Anterior cingulate cortex (tissue), 58 donors: ENCODE measurements at regions not wholly inside any gene's neighbourhood (a gene's known extent, or its start where the extent isn't known, plus 50 kb on each side); places are given as distances from the start of the nearest gene placed in this dataset.

Experiments
- DNase-seq, 58 donors: peaks; one replicate each; lab custom pipeline; 2025; lab: John Stamatoyannopoulos, UW

GRCh38 chr14:78071016-78071549 lies 99.1 kb upstream of the NRXN3 start:
- DNase-seq = no peak

- DNase-seq = no peak
Measured at GRCh38 chr14:78073028-78073427, 97.1 kb upstream of the NRXN3 start.

DNA sequence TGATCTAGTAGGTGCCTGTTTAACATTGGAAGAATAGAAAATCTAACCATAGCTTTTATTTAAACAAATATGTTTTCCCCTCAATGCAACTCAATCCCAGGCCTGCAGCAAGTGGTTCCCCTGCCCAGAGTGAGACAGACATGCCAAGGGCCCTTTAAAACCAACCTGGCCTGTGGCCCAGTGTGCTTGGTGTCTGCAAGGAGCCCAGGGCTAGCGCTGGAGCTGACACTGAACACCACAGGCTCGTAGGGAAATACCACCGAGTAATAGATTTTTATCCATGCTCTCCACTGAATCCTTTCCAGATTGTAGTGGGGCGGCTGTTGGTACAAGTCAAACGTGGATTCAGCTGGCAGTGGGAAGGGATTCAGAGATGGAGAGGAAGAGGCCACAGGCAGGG lies 95.6 kb upstream of the NRXN3 start:
- DNase-seq = peak in 29 of 58 donors; percentile 1 to 46 (median 10)

GRCh38 chr14:78075033-78075432 lies 95.1 kb upstream of the NRXN3 start:
- DNase-seq = no peak

DNA sequence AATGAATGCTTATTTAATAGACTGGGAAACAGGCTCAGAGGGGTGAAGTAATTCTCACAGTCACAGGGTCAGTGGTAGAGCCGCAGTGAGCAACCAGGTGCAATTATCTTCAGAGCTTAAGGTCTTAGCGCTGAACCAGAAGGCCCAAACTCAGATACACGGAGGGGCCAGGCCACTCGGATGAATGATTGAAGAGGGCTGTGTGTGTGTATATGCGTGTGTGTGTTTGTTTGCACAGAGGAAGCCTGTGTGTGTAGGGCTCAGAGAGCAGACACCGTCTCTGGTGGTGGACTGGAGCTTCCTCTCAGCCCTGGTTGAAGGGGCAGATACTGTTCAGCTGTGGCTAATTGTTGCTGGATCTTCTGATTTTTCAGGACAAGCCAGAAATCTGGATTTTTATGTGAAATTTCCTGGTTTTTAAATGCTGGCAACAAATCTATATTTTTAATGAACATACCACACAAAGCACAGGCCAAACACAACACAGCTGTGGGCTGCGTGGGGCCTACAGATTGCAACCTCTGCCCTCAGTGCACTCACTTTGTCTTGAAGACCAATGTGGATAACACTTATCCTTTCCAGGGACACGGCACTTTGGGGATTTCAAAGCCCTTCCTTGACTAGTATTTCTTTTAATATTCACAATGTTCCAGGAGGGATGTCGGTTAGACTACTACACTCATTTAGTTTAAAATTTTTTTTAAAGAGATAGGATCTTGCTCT lies 94.5 kb upstream of the NRXN3 start:
- no peak for DNase-seq

- no peak for DNase-seq
Measured at GRCh38 chr14:78081245-78081644, 88.9 kb upstream of the NRXN3 start.

- DNase-seq = no peak
Measured at GRCh38 chr14:78083837-78084236, 86.3 kb upstream of the NRXN3 start.

DNA sequence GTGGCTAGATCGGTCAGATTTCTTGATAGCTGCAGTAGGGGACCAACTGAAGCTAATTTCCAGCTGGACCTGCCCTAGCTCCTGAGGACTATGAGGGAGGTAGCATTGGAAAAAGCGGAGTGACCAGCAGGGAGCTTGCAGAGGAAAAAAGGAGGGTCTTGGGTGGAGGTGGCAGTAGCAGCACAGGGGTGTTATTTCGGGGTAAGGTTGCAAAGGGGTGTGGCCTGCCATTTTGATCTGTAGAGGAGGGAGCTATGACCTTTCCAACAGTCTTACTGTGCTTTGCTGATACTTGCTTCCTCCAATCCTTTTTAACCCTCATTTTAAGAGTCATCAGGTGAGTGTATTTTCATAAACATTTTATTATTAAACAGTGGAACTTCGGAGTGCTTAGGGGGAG lies 83.8 kb upstream of the NRXN3 start:
- no peak for DNase-seq

DNA sequence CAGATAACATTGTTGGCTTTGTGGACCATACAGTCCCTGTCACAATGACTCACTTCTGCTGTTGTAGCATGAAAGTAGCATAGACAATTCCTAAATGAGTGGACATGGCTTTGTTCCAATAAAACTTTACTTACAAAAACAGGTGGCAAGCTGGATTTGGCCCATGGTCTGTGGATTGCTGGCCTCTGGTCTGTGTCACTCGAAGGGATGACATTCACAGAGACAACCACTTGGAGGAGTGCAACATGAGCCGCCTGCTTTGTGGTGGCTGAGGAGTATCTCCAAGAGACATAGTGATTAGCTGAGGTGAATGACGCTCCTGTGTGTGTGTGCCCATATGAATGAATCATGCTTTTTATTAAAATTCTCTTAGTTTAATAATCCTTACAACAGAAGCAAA lies 81.3 kb upstream of the NRXN3 start:
- DNase-seq = no peak

GRCh38 chr14:78090864-78091263 lies 79.3 kb upstream of the NRXN3 start:
- DNase-seq = no peak

GRCh38 chr14:78091361-78091760 lies 78.8 kb upstream of the NRXN3 start:
- no peak for DNase-seq

DNA sequence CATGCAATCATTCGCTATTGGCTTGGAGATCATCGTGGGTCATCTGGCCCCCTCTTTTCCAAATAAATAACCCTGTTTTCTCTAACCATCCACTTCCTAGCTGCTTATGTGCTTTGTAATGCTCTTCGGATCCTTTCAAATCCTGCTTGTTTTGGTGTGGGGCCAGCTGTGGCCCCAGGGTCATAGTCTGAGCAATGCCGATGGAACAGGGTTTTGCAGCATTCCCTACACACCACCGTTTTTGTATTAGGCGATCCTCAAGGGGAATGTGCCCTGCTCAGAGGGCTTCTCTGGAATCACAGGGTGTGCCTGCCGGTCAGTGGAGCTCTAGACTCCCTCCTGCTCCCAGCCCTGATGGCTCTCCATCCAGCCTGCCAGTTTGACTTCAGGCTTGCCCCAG lies 78.1 kb upstream of the NRXN3 start:
- DNase-seq = no peak

- DNase-seq = no peak
Measured at GRCh38 chr14:78103271-78103670, 66.9 kb upstream of the NRXN3 start.

DNA sequence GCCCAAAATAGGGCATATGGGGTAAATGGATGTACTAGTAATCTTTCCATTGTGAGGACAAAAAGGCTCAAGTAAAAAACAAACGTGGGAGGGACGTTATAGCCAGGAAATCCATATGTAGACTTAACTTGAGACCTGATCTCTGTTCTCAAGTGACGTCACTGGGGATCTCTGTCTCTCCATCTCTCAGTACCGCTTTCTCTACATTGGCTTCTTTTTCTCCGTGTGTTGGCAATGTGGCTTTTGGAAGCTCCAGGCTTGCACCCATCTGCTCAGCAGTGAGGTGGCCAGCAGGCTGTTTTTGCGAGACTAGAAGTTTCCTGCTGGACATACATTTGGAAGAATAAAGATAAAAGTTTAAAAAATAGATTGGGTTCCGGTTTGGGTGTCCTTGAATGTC lies 66.0 kb upstream of the NRXN3 start:
- DNase-seq = no peak

GRCh38 chr14:78104655-78105054 lies 65.5 kb upstream of the NRXN3 start:
- DNase-seq = no peak

DNA sequence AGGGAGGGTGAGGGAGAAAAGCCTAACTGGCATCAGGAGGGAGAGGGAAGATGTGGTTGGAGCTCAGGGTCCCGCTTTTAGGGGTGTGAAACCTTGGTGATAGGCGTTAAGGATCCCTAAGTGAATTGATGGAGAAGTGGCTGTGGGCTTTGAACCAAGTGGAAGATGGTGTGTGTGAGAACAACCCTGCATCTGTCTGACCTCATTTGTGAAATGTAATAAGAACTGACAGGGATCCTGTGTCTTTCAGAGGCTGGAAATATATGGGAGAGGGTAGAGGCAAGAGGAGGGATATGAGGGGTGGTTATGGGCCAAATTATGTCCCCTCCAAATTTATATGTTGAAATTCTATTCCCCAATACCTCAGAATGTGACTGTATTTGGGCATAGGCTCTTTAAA lies 63.8 kb upstream of the NRXN3 start:
- no peak for DNase-seq

- DNase-seq = no peak
Measured at GRCh38 chr14:78107166-78107565, 63.0 kb upstream of the NRXN3 start.

- DNase-seq = no peak
Measured at GRCh38 chr14:78119440-78119839, 50.7 kb upstream of the NRXN3 start.
